Vagina (tissue), 2 donors: ENCODE measurements at regions not wholly inside any gene's neighbourhood (a gene's known extent, or its start where the extent isn't known, plus 50 kb on each side); places are given as distances from the start of the nearest gene placed in this dataset.

ENCODE experiments used
- POLR2A ChIP-seq, 2 donors: fragments of 450-650 bp; IDR thresholded peaks; one replicate each; pipeline ENCODE4 v1.6.1; 2017; ENCODE audit warnings: antibody characterized with exemption in 2 of 2, mild to moderate bottlenecking in 2 of 2, moderate library complexity in 2 of 2
- POLR2AphosphoS5 ChIP-seq, 2 donors: sonication (generic); formaldehyde crosslinking; IDR thresholded peaks; one replicate each; pipeline ENCODE4 v1.9.0; 2017; ENCODE audit warnings: antibody characterized with exemption in 2 of 2, mild to moderate bottlenecking in 2 of 2, low read depth in 1 of 2; ENCODE audit not compliant: insufficient read depth in 1 of 2
- TF ChIP-seq, protein P1 (sequence below), 3 experiments: fragments of 450-650 bp in 2 of 3; fragments of 200-600 bp in 1 of 3; sonication (generic) in 1 of 3; IDR thresholded peaks; one replicate each; pipeline ENCODE4 v1.5.1; 2017 to 2019; ENCODE audit warnings: antibody characterized with exemption in 3 of 3, mild to moderate bottlenecking in 2 of 3, moderate library complexity in 2 of 3

DNA sequence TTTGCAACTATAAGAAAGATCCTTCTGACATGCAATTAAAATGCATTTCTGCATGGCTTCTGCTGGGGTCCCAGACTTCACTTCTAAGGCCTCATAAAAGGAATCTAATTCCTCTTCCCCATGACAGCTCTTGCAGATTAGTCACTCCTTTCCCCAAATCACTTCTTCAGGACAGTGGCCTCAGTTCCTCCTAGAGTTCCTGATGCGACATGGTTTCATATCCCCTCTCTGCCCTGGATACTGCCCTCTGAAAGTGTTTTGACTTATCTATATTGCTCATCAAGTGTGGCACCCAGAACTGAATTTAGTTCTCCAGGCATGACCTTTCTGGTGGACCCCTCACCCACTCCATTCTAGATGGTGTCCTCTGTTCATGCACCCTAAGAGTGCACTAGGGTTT, 238.1 kb downstream of the FOXO1 start:
- TF ChIP-seq, protein P1, sequence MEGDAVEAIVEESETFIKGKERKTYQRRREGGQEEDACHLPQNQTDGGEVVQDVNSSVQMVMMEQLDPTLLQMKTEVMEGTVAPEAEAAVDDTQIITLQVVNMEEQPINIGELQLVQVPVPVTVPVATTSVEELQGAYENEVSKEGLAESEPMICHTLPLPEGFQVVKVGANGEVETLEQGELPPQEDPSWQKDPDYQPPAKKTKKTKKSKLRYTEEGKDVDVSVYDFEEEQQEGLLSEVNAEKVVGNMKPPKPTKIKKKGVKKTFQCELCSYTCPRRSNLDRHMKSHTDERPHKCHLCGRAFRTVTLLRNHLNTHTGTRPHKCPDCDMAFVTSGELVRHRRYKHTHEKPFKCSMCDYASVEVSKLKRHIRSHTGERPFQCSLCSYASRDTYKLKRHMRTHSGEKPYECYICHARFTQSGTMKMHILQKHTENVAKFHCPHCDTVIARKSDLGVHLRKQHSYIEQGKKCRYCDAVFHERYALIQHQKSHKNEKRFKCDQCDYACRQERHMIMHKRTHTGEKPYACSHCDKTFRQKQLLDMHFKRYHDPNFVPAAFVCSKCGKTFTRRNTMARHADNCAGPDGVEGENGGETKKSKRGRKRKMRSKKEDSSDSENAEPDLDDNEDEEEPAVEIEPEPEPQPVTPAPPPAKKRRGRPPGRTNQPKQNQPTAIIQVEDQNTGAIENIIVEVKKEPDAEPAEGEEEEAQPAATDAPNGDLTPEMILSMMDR (IDR thresholded peaks at IDR 0.05): no peak
- no peak for TF ChIP-seq POLR2A (IDR thresholded peaks at IDR 0.05)
- no peak for TF ChIP-seq POLR2AphosphoS5 (IDR thresholded peaks at IDR 0.05; ENCODE audit: insufficient read depth in 1 of 2, low read depth in 1 of 2)
